ENCODE measurements at regions not wholly inside any gene's neighbourhood (a gene's known extent, or its start where the extent isn't known, plus 50 kb on each side); places are given as distances from the start of the nearest gene placed in this dataset.
"Not testable (repeated sequence)": the region's sequence is repeated elsewhere in the genome, so short reads cannot be mapped to it uniquely, and the experiment has no call there.

DNA sequence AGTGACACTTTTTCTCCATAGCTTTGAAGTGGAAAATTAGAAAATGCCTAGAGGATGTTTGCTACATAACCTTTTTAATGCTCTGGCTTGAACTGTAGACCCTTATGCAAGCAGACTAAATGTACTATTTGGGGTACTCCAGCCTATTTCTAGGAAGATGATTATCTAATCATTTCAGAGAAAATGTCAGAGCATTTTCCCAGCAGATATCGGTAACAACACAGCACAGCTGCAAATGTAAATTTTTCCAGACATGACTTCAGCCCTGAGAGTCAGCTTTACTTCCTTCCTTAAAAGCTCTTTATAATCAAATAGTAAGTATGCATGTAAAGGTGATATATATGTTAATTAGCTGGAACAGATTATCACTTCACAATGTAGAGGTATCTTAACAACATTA, 1647.1 kb downstream of the SUCLG1 start:
- no peak for DNase-seq (ENCODE audit: low read depth)

DNA sequence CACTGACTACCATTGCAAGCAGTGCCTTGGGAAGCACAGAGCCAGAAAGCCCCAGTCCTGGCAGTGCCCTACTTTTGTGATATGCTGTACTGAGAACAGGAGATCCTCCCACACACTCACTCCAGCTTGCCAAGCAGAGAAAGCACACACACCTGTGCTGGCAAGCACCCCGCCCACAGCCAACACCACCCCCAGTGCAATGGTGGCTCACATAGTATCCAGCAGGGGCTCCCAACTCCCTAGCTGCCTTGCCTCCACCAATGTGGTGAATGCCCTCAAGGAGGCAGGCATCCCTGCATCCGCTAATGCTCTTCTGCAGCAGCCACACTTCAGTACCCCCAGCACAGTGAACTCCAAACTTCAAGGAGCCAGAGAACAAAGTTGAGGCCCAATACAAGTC, 1655.8 kb downstream of the SUCLG1 start:
- no peak for DNase-seq (ENCODE audit: low read depth)

- DNase-seq (ENCODE audit: low read depth): no peak
Measured at GRCh38 chr2:82797469-82797868, 1661.6 kb downstream of the SUCLG1 start.

- no peak for DNase-seq (ENCODE audit: low read depth)
Measured at GRCh38 chr2:82796132-82796531, 1662.9 kb downstream of the SUCLG1 start.

DNA sequence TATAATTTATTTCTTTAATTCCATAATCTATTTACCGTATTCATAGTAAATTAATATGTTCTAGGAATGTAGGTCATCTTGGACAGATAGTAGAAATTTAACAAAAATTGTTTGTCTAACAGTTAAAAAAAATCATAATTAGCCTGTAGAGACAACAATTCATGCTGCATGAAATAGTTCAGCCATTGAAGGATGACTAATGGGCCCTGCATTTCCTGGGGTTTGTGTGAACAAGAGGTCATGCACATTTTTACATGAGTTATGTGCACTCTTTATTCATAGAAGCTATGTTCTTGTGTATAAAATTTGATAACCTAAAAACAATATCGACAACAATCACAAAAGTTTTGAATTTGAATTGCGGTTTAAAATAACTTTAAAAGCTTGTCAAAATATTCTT, 1663.6 kb downstream of the SUCLG1 start:
- no peak for DNase-seq (ENCODE audit: low read depth)

- no peak for DNase-seq (ENCODE audit: low read depth)
Measured at GRCh38 chr2:82793711-82794435, 1665.2 kb downstream of the SUCLG1 start.

- DNase-seq (ENCODE audit: low read depth): no peak
Measured at GRCh38 chr2:82792316-82792715, 1666.8 kb downstream of the SUCLG1 start.

GRCh38 chr2:82790206-82791021, 1668.7 kb downstream of the SUCLG1 start:
- DNase-seq (ENCODE audit: low read depth): no peak

DNA sequence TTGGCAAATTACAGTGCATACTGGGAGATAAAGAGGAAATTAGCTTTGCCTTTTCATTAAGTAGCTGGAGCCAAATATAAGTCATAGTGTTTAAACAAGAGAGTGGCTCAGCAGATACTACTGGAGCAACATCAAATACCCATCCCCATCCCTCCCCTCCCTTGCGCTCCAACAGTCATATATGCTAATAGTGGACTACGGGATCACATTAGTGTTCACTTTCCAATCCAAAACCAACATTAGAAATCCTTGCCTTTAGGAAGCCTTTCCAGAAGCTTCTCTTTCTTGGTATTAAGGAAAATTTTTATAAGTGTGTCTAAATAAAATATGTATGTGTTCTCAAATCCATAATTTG, 1669.3 kb downstream of the SUCLG1 start:
- DNase-seq (ENCODE audit: low read depth): no peak

DNA sequence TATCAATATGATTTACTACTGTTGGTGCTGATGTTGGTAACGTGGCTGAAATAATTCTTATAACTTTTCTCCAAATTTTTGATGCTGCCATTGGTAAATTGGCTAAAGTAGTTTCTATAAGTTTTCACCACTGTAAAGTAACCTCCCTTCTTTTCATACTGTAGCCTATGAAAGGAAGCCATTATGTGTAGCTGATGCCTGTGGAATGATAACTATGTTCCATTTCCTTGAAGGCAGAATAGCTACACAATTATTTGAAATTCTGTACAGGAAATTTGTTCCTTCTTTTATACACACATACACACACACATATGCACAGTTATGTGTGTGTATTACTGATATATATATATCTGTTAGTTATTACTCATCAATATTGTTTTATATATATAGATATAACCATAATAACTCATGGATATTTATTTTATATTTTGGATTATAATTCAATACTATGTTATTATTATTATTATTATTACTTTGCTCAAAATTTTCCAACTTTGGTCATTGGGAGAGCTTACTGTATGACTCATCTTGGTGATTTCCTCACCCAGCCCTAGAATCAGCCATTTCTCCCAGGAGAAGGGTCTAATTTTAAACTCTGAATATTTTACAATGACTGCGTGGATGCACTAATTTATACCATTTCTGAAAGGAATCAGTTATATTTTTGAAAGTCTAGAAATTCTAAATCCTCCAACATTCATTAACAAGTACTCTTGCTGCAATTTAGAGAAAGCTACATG, 1677.7 kb downstream of the SUCLG1 start:
- no peak for DNase-seq (ENCODE audit: low read depth)

- DNase-seq (ENCODE audit: low read depth): no peak
Measured at GRCh38 chr2:82780050-82780449, 1679.0 kb downstream of the SUCLG1 start.

DNA sequence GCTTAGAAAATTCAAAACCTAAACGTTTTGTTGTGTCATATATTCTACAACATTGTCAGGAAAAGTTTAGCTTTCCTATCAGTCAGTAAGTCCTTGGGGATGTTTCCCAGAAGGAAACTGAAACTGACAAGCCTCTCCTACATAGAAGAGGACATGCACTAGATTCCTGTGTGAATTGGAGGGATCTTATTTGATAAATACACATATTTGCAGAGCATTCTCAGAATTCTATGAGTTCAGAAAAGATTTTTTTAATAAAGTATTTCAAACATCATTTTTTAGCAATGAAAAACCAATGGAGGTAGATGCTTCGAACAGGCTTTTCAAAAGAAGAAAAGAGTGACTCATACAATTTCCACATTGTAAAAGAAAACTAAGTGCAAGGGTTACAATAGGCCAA, 1706.7 kb downstream of the SUCLG1 start:
- no peak for DNase-seq (ENCODE audit: low read depth)

DNA sequence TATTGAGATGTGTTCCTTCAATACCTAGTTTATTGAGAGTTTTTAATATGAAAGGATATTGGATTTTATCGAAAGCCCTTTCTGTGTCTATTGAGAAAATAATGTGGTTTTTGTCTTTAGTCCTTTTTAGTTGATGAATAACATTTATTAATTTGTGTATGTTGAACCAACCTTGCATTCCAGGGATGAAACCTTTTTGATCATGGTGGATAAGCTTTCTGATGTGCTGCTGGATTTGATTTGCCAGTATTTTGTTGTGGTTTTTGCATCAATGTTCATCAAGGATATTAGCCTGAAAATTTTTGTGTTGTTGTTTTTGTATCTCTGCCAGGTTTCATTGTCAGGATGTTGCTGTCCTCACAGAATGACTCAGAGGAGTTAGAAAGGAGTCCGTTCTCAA, 1710.4 kb downstream of the SUCLG1 start:
- DNase-seq (ENCODE audit: low read depth): no peak

GRCh38 chr2:82740527-82740926, 1718.6 kb downstream of the SUCLG1 start:
- no peak for DNase-seq (ENCODE audit: low read depth)

DNA sequence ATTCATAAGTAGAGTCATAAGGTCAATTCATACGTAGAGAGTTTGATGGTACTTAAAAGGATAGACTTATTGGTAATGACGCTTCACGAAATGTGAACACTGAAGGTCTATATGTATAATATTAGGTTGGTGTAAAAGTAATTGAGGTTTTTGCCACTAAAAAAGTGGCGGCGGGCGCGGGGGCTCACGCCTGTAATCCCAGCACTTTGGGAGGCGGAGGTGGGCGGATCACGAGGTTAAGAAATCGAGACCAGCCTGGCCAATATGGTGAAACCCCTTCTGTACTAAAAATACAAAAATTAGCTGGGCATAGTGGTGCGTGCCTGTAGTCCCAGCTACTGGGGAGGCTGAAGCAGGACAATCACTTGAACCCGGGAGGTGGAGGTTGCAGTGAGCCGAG, 1721.1 kb downstream of the SUCLG1 start:
- not testable (repeated sequence) for DNase-seq (ENCODE audit: low read depth)

GRCh38 chr2:82735336-82735735, 1723.7 kb downstream of the SUCLG1 start:
- DNase-seq (ENCODE audit: low read depth): no peak

- DNase-seq (ENCODE audit: low read depth): no peak
Measured at GRCh38 chr2:82731824-82732223, 1727.3 kb downstream of the SUCLG1 start.

- no peak for DNase-seq (ENCODE audit: low read depth)
Measured at GRCh38 chr2:82730811-82731210, 1728.3 kb downstream of the SUCLG1 start.

- no peak for DNase-seq (ENCODE audit: low read depth)
Measured at GRCh38 chr2:82728090-82728489, 1731.0 kb downstream of the SUCLG1 start.

DNA sequence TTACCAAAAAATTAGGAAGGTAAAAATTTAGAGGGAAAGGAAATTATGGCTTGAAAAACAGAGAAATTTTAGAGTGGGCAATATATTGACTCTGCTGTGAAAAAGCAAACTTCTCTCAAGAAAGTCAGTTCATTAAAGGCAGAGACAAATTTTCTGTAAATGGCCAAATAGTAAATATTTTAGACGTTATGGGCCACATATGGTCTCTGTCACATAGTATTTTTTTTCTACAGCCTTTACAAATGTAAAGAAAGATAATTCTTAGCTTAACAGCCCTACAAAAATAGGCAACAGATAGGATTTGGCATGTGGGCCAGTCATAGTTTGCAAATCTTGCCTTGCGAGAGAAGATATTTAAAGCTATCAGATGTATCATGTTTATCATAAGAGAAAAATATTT, 1750.4 kb downstream of the SUCLG1 start:
- no peak for DNase-seq (ENCODE audit: low read depth)

DNA sequence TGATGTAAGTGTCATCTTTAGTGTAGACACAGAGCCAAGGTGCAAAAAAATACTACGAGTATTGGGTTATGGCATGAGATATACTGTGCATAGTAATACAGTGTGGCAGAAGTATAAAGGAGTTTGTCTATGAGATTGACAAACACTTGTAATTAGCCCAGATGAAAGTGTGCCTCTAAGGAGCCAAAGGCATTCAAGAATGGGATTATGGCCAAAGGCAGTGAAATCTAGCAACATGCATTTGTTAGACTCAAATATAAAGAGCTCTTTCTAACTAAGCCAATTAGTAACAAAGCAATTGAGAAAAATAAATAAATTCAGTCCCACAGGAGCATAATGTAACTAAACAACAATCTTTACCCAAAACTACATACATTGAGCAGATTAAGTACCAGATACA, 1761.8 kb downstream of the SUCLG1 start:
- DNase-seq (ENCODE audit: low read depth): no peak

DNA sequence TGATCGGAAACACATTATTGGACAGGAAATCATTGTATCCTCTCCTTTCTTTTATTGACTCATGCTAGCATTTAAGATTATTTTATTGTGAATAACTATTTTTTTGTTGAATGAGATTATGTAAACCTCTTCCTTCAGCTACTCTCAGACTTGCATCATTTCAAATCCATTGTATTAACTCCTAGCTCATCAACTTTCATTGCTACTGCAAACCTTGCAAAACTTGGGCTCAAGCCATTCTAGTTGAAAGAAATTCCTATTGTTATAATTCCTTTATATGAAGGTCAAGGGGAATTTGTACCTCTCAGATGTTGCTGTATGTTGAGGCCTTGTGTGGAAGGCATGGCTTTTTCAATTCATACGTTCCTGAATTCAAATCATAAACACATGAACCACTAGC, 1764.6 kb downstream of the SUCLG1 start:
- no peak for DNase-seq (ENCODE audit: low read depth)

All from T follicular helper cell (primary cell).